ENCODE measurements at regions not wholly inside any gene's neighbourhood (a gene's known extent, or its start where the extent isn't known, plus 50 kb on each side); places are given as distances from the start of the nearest gene placed in this dataset.
"Not testable (repeated sequence)": the region's sequence is repeated elsewhere in the genome, so short reads cannot be mapped to it uniquely, and the experiment has no call there.

DNA sequence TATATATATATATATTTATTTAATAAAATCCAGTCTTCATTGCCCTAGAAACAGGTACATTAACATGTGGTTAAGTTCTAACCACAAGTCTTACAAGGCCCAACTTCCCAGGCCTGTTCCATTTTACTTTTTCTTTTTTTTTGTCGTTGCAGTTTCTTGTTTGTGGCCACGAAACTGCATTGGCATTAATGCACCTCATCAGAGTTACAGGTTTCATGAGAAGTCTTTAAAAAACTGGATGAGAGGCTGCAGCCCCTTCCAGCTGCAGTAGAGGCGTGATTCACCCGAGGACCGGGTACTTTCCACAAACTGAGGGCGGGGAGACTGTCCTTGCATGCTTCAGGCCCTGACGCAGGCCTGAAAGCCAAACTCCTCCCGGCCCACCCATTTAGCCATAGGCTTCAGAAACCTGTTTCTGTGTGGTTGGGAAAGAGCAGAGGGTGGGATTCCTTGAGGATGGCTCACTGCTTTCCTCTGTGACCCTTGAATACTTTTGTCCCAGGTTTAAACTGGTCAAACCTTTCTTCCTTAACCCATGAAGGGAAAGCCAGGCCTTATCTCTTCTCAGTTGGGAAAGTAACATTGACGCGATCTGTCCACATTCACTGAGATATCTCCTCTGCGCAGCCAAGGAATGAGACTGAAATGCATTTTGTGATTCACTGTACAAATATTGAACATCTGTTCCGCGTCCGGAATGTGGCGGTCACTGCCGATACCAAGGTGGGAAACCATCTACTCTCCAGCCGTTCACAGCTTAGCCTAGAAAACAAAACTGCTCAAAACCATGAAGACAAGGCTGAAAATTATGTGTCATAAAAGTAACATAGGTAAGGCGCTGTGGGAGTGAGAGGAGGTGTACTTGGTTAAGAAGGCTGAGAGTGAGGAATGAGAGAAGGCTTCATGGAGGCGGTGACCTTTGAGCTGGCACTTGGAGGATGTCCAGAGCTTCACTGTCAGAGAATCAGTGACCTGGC, 311.7 kb downstream of the GATA3 start:
- H3K27ac ChIP-seq (ENCODE audit: low read length): no peak overlapping the region
- no peak for DNase-seq
- WGBS (ENCODE audit: insufficient coverage): 91% methylated on average over 9 of the region's 19 CpGs
- H3K36me3 ChIP-seq (ENCODE audit: control insufficient read depth, insufficient read depth, low read length): no peaks in the 10 kb centered on the region
- no peaks in the 10 kb centered on the region for H3K4me1 ChIP-seq (ENCODE audit: control insufficient read depth, insufficient read depth, low read length)
- H3K4me3 ChIP-seq (ENCODE audit: low read length): no peak overlapping the region
- no peaks in the 10 kb centered on the region for H3K27me3 ChIP-seq (ENCODE audit: control insufficient read depth, insufficient read depth, low read length)
- no peaks in the 10 kb centered on the region for H3K9me3 ChIP-seq (replicated peaks; ENCODE audit: control insufficient read depth, low read depth, low read length)

DNA sequence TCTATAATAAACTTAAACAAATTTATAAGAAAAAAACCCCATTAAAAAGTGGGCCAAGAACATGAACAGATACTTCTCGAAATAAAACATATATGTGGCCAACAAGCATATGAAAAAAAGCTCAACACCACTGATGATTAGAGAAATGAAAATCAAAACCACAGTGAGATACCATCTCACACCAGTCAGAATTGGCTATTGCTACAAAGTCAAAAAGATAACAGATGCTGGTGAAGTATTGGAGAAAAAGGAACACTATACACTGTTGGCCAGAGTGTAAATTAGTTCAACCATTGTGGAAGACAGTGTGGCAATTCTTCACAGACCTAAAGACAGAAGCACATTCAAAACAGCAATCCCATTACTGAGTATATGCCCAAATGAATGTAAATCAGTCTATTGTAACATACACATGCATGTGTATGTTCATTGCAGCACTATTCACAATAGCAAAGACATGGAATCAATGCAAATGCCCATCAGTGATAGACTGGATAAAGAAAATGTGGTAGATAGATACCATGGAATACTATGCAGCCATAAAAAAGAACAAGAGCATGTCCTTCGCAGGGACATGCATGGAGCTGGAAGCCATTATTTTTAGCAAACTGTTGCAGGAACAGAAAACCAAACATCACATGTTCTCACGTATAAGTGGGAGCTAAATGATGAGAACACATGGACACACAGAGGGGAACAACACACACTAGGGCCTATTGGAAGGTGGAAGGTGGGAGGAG, 313.4 kb downstream of the GATA3 start:
- H3K9me3 ChIP-seq (replicated peaks; ENCODE audit: control insufficient read depth, low read depth, low read length); H3K4me1 ChIP-seq (ENCODE audit: control insufficient read depth, insufficient read depth, low read length); H3K36me3 ChIP-seq (ENCODE audit: control insufficient read depth, insufficient read depth, low read length); H3K4me3 ChIP-seq (ENCODE audit: low read length); DNase-seq; H3K27me3 ChIP-seq (ENCODE audit: control insufficient read depth, insufficient read depth, low read length); H3K27ac ChIP-seq (ENCODE audit: low read length): not testable (repeated sequence)
- no CpG with 5 or more reads among the region's 3 CpGs for WGBS (ENCODE audit: insufficient coverage)

GRCh38 chr10:8369666-8370065, 315.2 kb downstream of the GATA3 start:
- no peaks in the 10 kb centered on the region for H3K9me3 ChIP-seq (replicated peaks; ENCODE audit: control insufficient read depth, low read depth, low read length)
- H3K36me3 ChIP-seq (ENCODE audit: control insufficient read depth, insufficient read depth, low read length): no peaks in the 10 kb centered on the region
- no peak overlapping the region for H3K27ac ChIP-seq (ENCODE audit: low read length)
- no peaks in the 10 kb centered on the region for H3K4me1 ChIP-seq (ENCODE audit: control insufficient read depth, insufficient read depth, low read length)
- no peaks in the 10 kb centered on the region for H3K27me3 ChIP-seq (ENCODE audit: control insufficient read depth, insufficient read depth, low read length)
- no peak for DNase-seq
- no CpG with 5 or more reads among the region's 7 CpGs for WGBS (ENCODE audit: insufficient coverage)
- no peak overlapping the region for H3K4me3 ChIP-seq (ENCODE audit: low read length)

DNA sequence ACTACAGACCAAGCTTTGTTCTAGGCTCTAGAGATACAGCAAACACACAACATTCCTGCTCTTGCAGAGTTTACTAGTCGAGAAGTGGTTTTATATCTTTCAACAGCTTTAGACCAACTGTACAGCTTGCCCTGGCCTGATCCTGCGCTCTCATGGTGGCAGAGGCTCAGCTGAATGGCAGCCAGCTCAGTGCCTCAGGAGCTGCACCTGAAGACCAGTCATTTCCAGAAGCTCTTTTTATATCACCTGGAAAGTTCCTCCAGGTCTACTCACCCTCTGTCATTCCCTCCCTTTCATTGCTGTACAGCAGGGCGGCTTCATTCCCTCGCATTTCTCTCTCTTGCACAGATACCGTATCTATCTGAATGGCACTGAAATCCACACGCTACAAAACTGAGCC, 319.8 kb downstream of the GATA3 start:
- DNase-seq: no peak
- 89% methylated on average over 5 of the region's 6 CpGs for WGBS (ENCODE audit: insufficient coverage)
- Histone ChIP-seq H3K27me3 (ENCODE audit: control insufficient read depth, insufficient read depth, low read length) (no peaks in the 10 kb centered on the region), H3K36me3 (ENCODE audit: control insufficient read depth, insufficient read depth, low read length) (no peaks in the 10 kb centered on the region), H3K4me3 (ENCODE audit: low read length) (no peak overlapping the region), H3K27ac (ENCODE audit: low read length) (no peak overlapping the region), H3K9me3 (replicated peaks; ENCODE audit: control insufficient read depth, low read depth, low read length) (no peaks in the 10 kb centered on the region), H3K4me1 (ENCODE audit: control insufficient read depth, insufficient read depth, low read length) (no peaks in the 10 kb centered on the region)

- Histone ChIP-seq H3K4me1 (ENCODE audit: control insufficient read depth, insufficient read depth, low read length) (no peaks in the 10 kb centered on the region), H3K9me3 (replicated peaks; ENCODE audit: control insufficient read depth, low read depth, low read length) (no peaks in the 10 kb centered on the region), H3K36me3 (ENCODE audit: control insufficient read depth, insufficient read depth, low read length) (no peaks in the 10 kb centered on the region), H3K4me3 (ENCODE audit: low read length) (no peak overlapping the region), H3K27ac (ENCODE audit: low read length) (no peak overlapping the region), H3K27me3 (ENCODE audit: control insufficient read depth, insufficient read depth, low read length) (no peaks in the 10 kb centered on the region)
- DNase-seq: no peak
- 75% methylated on average over 2 of the region's 4 CpGs for WGBS (ENCODE audit: insufficient coverage)
Measured at GRCh38 chr10:8375137-8375536, 320.6 kb downstream of the GATA3 start.

GRCh38 chr10:8378198-8378983, 323.9 kb downstream of the GATA3 start:
- DNase-seq: no peak
- Histone ChIP-seq H3K9me3 (replicated peaks; ENCODE audit: control insufficient read depth, low read depth, low read length) (no peaks in the 10 kb centered on the region), H3K4me3 (ENCODE audit: low read length) (no peak overlapping the region), H3K27me3 (ENCODE audit: control insufficient read depth, insufficient read depth, low read length) (no peaks in the 10 kb centered on the region), H3K27ac (ENCODE audit: low read length) (no peak overlapping the region), H3K4me1 (ENCODE audit: control insufficient read depth, insufficient read depth, low read length) (no peaks in the 10 kb centered on the region), H3K36me3 (ENCODE audit: control insufficient read depth, insufficient read depth, low read length) (no peaks in the 10 kb centered on the region)
- 42% methylated on average over 6 of the region's 10 CpGs for WGBS (ENCODE audit: insufficient coverage)

GRCh38 chr10:8379906-8380832, 325.7 kb downstream of the GATA3 start:
- WGBS (ENCODE audit: insufficient coverage): 61% methylated on average over 4 of the region's 9 CpGs
- Histone ChIP-seq H3K4me1 (ENCODE audit: control insufficient read depth, insufficient read depth, low read length) (no peaks in the 10 kb centered on the region), H3K27ac (ENCODE audit: low read length) (no peak overlapping the region), H3K36me3 (ENCODE audit: control insufficient read depth, insufficient read depth, low read length) (no peaks in the 10 kb centered on the region), H3K4me3 (ENCODE audit: low read length) (no peak overlapping the region), H3K27me3 (ENCODE audit: control insufficient read depth, insufficient read depth, low read length) (no peaks in the 10 kb centered on the region), H3K9me3 (replicated peaks; ENCODE audit: control insufficient read depth, low read depth, low read length) (no peaks in the 10 kb centered on the region)
- DNase-seq: no peak

- H3K4me3 ChIP-seq (ENCODE audit: low read length): no peak overlapping the region
- H3K4me1 ChIP-seq (ENCODE audit: control insufficient read depth, insufficient read depth, low read length): no peaks in the 10 kb centered on the region
- no peaks in the 10 kb centered on the region for H3K9me3 ChIP-seq (replicated peaks; ENCODE audit: control insufficient read depth, low read depth, low read length)
- no peaks in the 10 kb centered on the region for H3K27me3 ChIP-seq (ENCODE audit: control insufficient read depth, insufficient read depth, low read length)
- no peak for DNase-seq
- 50% methylated on average over 2 of the region's 3 CpGs for WGBS (ENCODE audit: insufficient coverage)
- H3K27ac ChIP-seq (ENCODE audit: low read length): no peak overlapping the region
- H3K36me3 ChIP-seq (ENCODE audit: control insufficient read depth, insufficient read depth, low read length): no peaks in the 10 kb centered on the region
Measured at GRCh38 chr10:8380833-8381496, 326.5 kb downstream of the GATA3 start.

DNA sequence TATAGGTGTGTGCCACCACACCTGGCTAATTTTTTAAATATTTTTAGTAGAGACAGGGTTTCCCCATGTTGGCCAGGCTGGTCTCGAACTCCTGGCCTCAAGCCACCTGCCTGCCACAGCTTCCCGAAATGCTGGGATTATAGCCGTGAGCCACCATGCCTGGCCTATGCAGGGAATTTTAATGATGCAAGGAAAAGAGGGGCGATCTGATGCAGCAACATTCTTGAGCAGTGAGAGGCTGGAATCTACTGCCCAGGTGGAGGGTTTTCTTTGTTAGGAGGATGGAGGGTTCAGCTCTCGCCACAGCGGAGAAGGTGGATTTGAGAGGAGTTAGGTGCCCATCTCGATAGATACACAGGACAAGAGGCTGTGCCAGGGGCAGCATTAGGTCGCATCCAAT, 332.3 kb downstream of the GATA3 start:
- Histone ChIP-seq H3K27me3 (ENCODE audit: control insufficient read depth, insufficient read depth, low read length) (no peaks in the 10 kb centered on the region), H3K27ac (ENCODE audit: low read length) (no peak overlapping the region), H3K36me3 (ENCODE audit: control insufficient read depth, insufficient read depth, low read length) (no peaks in the 10 kb centered on the region), H3K9me3 (replicated peaks; ENCODE audit: control insufficient read depth, low read depth, low read length) (no peaks in the 10 kb centered on the region), H3K4me1 (ENCODE audit: control insufficient read depth, insufficient read depth, low read length) (no peaks in the 10 kb centered on the region), H3K4me3 (ENCODE audit: low read length) (no peak overlapping the region)
- no peak for DNase-seq
- WGBS (ENCODE audit: insufficient coverage): 88% methylated on average over 4 of the region's 8 CpGs
